HEK293T (cell line): ENCODE measurements at regions not wholly inside any gene's neighbourhood (a gene's known extent, or its start where the extent isn't known, plus 50 kb on each side); places are given as distances from the start of the nearest gene placed in this dataset.

Source experiments
- ELF4 ChIP-seq: fragments of 450-650 bp; IDR thresholded peaks from 2 replicates; pipeline ENCODE4 v1.6.1; 2017; ENCODE audit warnings: antibody characterized with exemption
- FOXM1 ChIP-seq: fragments of 450-650 bp; IDR thresholded peaks from 2 replicates; pipeline ENCODE4 v1.6.1; 2017; ENCODE audit warnings: mild to moderate bottlenecking, borderline replicate concordance
- NFRKB ChIP-seq: fragments of 450-650 bp; IDR thresholded peaks from 2 replicates; pipeline ENCODE4 v1.6.1; 2016; ENCODE audit warnings: mild to moderate bottlenecking, moderate library complexity
- ZNF384 ChIP-seq: fragments of 450-650 bp; IDR thresholded peaks from 2 replicates; pipeline ENCODE4 v1.6.1; 2016

DNA sequence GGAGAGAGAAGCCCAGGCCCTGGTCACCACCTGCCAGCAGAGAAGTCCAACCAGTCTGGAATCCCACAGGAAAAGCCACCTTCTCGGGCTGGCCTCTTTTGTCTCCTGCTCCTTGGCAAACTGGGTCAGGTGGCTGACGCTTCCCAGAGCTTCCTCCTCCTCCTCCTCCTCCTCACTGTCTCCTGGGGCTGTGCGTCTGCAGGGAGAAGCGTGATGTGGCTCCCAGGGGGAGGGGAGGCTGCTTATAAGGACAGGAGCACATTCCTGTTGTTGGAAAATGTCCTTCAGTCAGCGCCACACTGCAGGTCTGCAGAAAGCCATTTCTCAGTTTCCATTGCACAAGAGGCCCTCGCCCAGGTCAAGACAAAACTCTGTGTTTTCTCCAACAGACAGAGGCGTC is 1316.5 kb downstream of the BRD1 start:
- TF ChIP-seq ELF4 (no peak), ZNF384 (no peak), FOXM1 (no peak), NFRKB (no peak)
